Neural cell (in vitro differentiated cells): ENCODE measurements at regions not wholly inside any gene's neighbourhood (a gene's known extent, or its start where the extent isn't known, plus 50 kb on each side); places are given as distances from the start of the nearest gene placed in this dataset.

Experiments used
- H2AFZ ChIP-seq: fragments of 200-600, 300-800 bp; sonication (generic), shearing (Covaris generic); 2 replicates; pipeline ENCODE4 v1.6.0; 2014; ENCODE audit warnings: low read depth, mild to moderate bottlenecking, antibody characterized with exemption, low read length, moderate library complexity
- H3F3A ChIP-seq: fragments of 200-600 bp; shearing (Covaris generic); 2 replicates; pipeline ENCODE4 v1.6.1; 2016; ENCODE audit warnings: mild to moderate bottlenecking, moderate library complexity, mixed read lengths, antibody characterized with exemption, low read length; ENCODE audit not compliant: insufficient read depth, poor library complexity, severe bottlenecking
- H3K27ac ChIP-seq: fragments of 200-600, 300-800 bp; sonication (generic), shearing (Covaris generic); 2 replicates; pipeline ENCODE4 v1.5.1; 2014; ENCODE audit warnings: mild to moderate bottlenecking, low read length, moderate library complexity
- H3K27me3 ChIP-seq: fragments of 300-800, 200-600 bp; sonication (generic), shearing (Covaris generic); 2 replicates; pipeline ENCODE4 v1.6.0; 2014; ENCODE audit warnings: mild to moderate bottlenecking, low read depth, low read length, moderate library complexity; ENCODE audit not compliant: insufficient read depth
- H3K36me3 ChIP-seq: fragments of 300-800, 200-600 bp; sonication (generic), shearing (Covaris generic); 2 replicates; pipeline ENCODE4 v1.5.1; 2014; ENCODE audit warnings: mild to moderate bottlenecking, antibody characterized with exemption, low read length, moderate library complexity; ENCODE audit not compliant: insufficient read depth
- H3K4me2 ChIP-seq: fragments of 300-800, 200-600 bp; sonication (generic), shearing (Covaris generic); 2 replicates; pipeline ENCODE4 v1.6.0; 2014; ENCODE audit warnings: mild to moderate bottlenecking, low read length
- H3K4me3 ChIP-seq: fragments of 300-800, 200-600 bp; sonication (generic), shearing (Covaris generic); 2 replicates; pipeline ENCODE4 v1.5.1; 2014; ENCODE audit warnings: mild to moderate bottlenecking, low read length, moderate library complexity
- H3K79me2 ChIP-seq: fragments of 200-600 bp; shearing (Covaris generic); replicated peaks from 2 replicates; pipeline ENCODE4 v1.6.0; 2014; ENCODE audit warnings: mild to moderate bottlenecking, low read length, moderate library complexity; ENCODE audit not compliant: insufficient read depth
- H3K9ac ChIP-seq: fragments of 300-800, 200-600 bp; sonication (generic), shearing (Covaris generic); 2 replicates; pipeline ENCODE4 v1.6.1; 2016; ENCODE audit warnings: mild to moderate bottlenecking, low read length, mixed read lengths
- H3K9me2 ChIP-seq: fragments of 200-600 bp; shearing (Covaris generic); 2 replicates; pipeline ENCODE4 v1.6.1; 2016; ENCODE audit warnings: mild to moderate bottlenecking, low read length, mixed read lengths; ENCODE audit not compliant: insufficient read depth
- H3K9me3 ChIP-seq: fragments of 200-600, 300-800 bp; sonication (generic), shearing (Covaris generic); 2 replicates; pipeline ENCODE4 v1.6.1; 2016; ENCODE audit warnings: mild to moderate bottlenecking, mixed run types, low read length, moderate library complexity, mixed read lengths
- H4K20me1 ChIP-seq: fragments of 200-600 bp; shearing (Covaris generic); 2 replicates; pipeline ENCODE4 v1.6.1; 2016; ENCODE audit warnings: mild to moderate bottlenecking, mixed run types; ENCODE audit not compliant: insufficient read depth
- EP300 ChIP-seq: fragments of 450-650 bp; conservative IDR thresholded peaks from 2 replicates; pipeline ENCODE4 v1.6.1; 2014; ENCODE audit warnings: antibody characterized with exemption, mild to moderate bottlenecking, moderate library complexity; ENCODE audit not compliant: poor library complexity, severe bottlenecking
- EZH2 ChIP-seq: fragments of 200-600, 300-800 bp; shearing (Covaris generic), sonication (generic); IDR thresholded peaks from 2 replicates; pipeline ENCODE4 v1.6.1; 2014; ENCODE audit warnings: antibody characterized with exemption, low read length, borderline replicate concordance, mild to moderate bottlenecking; ENCODE audit not compliant: insufficient read depth, poor library complexity, severe bottlenecking
- MXI1 ChIP-seq: fragments of 450-650 bp; conservative IDR thresholded peaks from 2 replicates; pipeline ENCODE4 v1.6.1; 2014; ENCODE audit warnings: antibody characterized with exemption, mild to moderate bottlenecking; ENCODE audit not compliant: poor library complexity, severe bottlenecking
- POLR2AphosphoS5 ChIP-seq: IDR thresholded peaks from 2 replicates; pipeline ENCODE4 v1.6.1; 2012
- RAD21 ChIP-seq: fragments of 450-650 bp; conservative IDR thresholded peaks from 2 replicates; pipeline ENCODE4 v1.6.1; 2014; ENCODE audit warnings: antibody characterized with exemption, mild to moderate bottlenecking, moderate library complexity
- SMC3 ChIP-seq: fragments of 450-650 bp; conservative IDR thresholded peaks from 2 replicates; pipeline ENCODE4 v1.6.1; 2014; ENCODE audit warnings: antibody characterized with exemption, mild to moderate bottlenecking, moderate library complexity; ENCODE audit not compliant: poor library complexity
- TAF1 ChIP-seq: IDR thresholded peaks from 2 replicates; pipeline ENCODE4 v1.6.1; 2012; ENCODE audit warnings: low read depth
- TF ChIP-seq, protein P1 (sequence below): fragments of 450-650 bp; IDR thresholded peaks from 2 replicates; pipeline ENCODE4 v1.5.1; 2014; ENCODE audit warnings: antibody characterized with exemption, mild to moderate bottlenecking, moderate library complexity; ENCODE audit not compliant: poor library complexity, severe bottlenecking
- TF ChIP-seq, protein P2 (sequence below): IDR thresholded peaks from 2 replicates; pipeline ENCODE4 v1.6.1; 2012; ENCODE audit warnings: borderline replicate concordance

DNA sequence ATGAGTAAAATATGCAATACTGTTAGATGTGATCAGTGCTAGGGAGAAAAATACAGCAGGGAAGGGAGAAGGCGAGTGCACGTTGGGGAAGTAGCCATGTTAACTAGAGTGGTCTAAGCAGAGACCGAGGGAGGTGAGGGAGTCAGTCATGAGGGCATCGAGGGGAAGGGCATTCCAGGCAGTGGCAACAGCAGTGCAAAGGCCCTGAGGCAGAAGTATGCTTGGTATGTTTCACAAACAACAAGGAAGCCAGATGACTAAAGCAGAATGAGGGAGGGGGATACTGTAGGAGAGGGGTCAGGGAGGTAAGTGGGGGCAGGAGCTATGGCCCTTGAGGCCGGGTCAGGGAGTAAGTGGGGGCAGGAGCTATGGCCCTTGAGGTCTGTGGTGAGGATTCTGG, 123.3 kb upstream of the BOD1 start:
- H3K9ac ChIP-seq, result no peak overlapping the region
- no peaks in the 10 kb centered on the region for H3F3A ChIP-seq
- no peak overlapping the region for H3K27ac ChIP-seq
- H2AFZ ChIP-seq, result no peak overlapping the region
- H3K9me2 ChIP-seq, result no peaks in the 10 kb centered on the region
- no peaks in the 10 kb centered on the region for H4K20me1 ChIP-seq
- no peaks in the 10 kb centered on the region for H3K27me3 ChIP-seq
- no peak overlapping the region for H3K4me2 ChIP-seq
- H3K9me3 ChIP-seq, result no peaks in the 10 kb centered on the region
- no peaks in the 10 kb centered on the region for H3K36me3 ChIP-seq
- no peak overlapping the region for H3K4me3 ChIP-seq
- TF ChIP-seq RAD21 (no peak), EZH2 (no peak), POLR2AphosphoS5 (no peak)
- H3K79me2 ChIP-seq, result no peaks in the 10 kb centered on the region

DNA sequence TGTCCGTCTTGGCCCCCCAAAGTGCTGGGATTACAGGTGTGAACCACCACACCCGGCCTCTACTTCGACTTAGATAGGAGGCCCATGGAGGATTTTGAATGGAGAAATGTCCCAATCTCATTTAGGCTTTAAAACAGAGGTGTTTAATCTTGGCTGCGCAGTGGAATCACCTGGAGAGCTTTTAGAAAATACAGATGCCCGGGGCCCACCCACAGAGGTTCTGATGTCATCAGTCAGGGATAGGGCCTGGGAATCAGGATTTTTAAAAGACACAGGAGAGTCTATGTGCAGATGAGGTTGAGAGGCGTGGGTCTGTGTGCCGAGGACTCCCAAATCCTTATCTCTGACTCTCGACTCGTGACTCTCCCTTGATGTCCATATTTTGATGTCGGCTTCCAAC, 124.0 kb upstream of the BOD1 start:
- H3K9me2 ChIP-seq, result no peaks in the 10 kb centered on the region

More for the DNA sequence above, 124.0 kb upstream of the BOD1 start:
- no peaks in the 10 kb centered on the region for H3K36me3 ChIP-seq
- no peaks in the 10 kb centered on the region for H3K27me3 ChIP-seq
- no peaks in the 10 kb centered on the region for H3K79me2 ChIP-seq
- H3K9ac ChIP-seq, result no peak overlapping the region
- no peaks in the 10 kb centered on the region for H3K9me3 ChIP-seq
- H4K20me1 ChIP-seq, result no peaks in the 10 kb centered on the region
- no peak overlapping the region for H3K4me2 ChIP-seq
- TF ChIP-seq TAF1 (no peak), RAD21 (no peak), EZH2 (no peak), EP300 (no peak), SMC3 (no peak), MXI1 (no peak), POLR2AphosphoS5 (no peak)
- TF ChIP-seq, protein P1, sequence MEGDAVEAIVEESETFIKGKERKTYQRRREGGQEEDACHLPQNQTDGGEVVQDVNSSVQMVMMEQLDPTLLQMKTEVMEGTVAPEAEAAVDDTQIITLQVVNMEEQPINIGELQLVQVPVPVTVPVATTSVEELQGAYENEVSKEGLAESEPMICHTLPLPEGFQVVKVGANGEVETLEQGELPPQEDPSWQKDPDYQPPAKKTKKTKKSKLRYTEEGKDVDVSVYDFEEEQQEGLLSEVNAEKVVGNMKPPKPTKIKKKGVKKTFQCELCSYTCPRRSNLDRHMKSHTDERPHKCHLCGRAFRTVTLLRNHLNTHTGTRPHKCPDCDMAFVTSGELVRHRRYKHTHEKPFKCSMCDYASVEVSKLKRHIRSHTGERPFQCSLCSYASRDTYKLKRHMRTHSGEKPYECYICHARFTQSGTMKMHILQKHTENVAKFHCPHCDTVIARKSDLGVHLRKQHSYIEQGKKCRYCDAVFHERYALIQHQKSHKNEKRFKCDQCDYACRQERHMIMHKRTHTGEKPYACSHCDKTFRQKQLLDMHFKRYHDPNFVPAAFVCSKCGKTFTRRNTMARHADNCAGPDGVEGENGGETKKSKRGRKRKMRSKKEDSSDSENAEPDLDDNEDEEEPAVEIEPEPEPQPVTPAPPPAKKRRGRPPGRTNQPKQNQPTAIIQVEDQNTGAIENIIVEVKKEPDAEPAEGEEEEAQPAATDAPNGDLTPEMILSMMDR, result no peak
- TF ChIP-seq, protein P2, sequence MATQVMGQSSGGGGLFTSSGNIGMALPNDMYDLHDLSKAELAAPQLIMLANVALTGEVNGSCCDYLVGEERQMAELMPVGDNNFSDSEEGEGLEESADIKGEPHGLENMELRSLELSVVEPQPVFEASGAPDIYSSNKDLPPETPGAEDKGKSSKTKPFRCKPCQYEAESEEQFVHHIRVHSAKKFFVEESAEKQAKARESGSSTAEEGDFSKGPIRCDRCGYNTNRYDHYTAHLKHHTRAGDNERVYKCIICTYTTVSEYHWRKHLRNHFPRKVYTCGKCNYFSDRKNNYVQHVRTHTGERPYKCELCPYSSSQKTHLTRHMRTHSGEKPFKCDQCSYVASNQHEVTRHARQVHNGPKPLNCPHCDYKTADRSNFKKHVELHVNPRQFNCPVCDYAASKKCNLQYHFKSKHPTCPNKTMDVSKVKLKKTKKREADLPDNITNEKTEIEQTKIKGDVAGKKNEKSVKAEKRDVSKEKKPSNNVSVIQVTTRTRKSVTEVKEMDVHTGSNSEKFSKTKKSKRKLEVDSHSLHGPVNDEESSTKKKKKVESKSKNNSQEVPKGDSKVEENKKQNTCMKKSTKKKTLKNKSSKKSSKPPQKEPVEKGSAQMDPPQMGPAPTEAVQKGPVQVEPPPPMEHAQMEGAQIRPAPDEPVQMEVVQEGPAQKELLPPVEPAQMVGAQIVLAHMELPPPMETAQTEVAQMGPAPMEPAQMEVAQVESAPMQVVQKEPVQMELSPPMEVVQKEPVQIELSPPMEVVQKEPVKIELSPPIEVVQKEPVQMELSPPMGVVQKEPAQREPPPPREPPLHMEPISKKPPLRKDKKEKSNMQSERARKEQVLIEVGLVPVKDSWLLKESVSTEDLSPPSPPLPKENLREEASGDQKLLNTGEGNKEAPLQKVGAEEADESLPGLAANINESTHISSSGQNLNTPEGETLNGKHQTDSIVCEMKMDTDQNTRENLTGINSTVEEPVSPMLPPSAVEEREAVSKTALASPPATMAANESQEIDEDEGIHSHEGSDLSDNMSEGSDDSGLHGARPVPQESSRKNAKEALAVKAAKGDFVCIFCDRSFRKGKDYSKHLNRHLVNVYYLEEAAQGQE, result no peak
- H2AFZ ChIP-seq, result no peak overlapping the region
- no peak overlapping the region for H3K4me3 ChIP-seq
- H3K27ac ChIP-seq, result no peak overlapping the region
- H3F3A ChIP-seq, result no peaks in the 10 kb centered on the region
